H9 (cell line): ENCODE measurements at regions not wholly inside any gene's neighbourhood (a gene's known extent, or its start where the extent isn't known, plus 50 kb on each side); places are given as distances from the start of the nearest gene placed in this dataset.

Experiments
- DNase-seq: peaks from one replicate; pipeline ENCODE4 v3.0.0-alpha.2; 2017
- H2AFZ ChIP-seq: one replicate; pipeline ENCODE4 v1.6.1; 2013; ENCODE audit warnings: mild to moderate bottlenecking, low read length, control low read depth, moderate library complexity
- H2AK5ac ChIP-seq: 2 replicates; pipeline ENCODE4 v1.6.1; 2013; ENCODE audit warnings: low read length, control low read depth, mixed read lengths; ENCODE audit not compliant: insufficient read length
- H2BK120ac ChIP-seq: one replicate; pipeline ENCODE4 v1.6.1; 2013; ENCODE audit warnings: low read depth, mild to moderate bottlenecking, low read length, control low read depth, inconsistent platforms; ENCODE audit not compliant: poor library complexity, severe bottlenecking
- H2BK12ac ChIP-seq: 2 replicates; pipeline ENCODE4 v1.6.1; 2013; ENCODE audit warnings: low read length, control low read depth, mixed read lengths, low read depth; ENCODE audit not compliant: insufficient read length
- H2BK15ac ChIP-seq: 2 replicates; pipeline ENCODE4 v1.6.1; 2013; ENCODE audit warnings: low read depth, low read length, control low read depth
- H2BK20ac ChIP-seq: one replicate; pipeline ENCODE4 v1.6.1; 2013; ENCODE audit warnings: low read depth, mild to moderate bottlenecking, low read length, control low read depth, inconsistent platforms; ENCODE audit not compliant: poor library complexity, severe bottlenecking
- H2BK5ac ChIP-seq: 2 replicates; pipeline ENCODE4 v1.6.1; 2013; ENCODE audit warnings: low read length, control low read depth, mixed read lengths; ENCODE audit not compliant: insufficient read length
- H3K14ac ChIP-seq: 2 replicates; pipeline ENCODE4 v1.6.1; 2013; ENCODE audit warnings: low read length, control low read depth; ENCODE audit not compliant: insufficient read depth
- H3K18ac ChIP-seq: 2 replicates; pipeline ENCODE4 v1.6.1; 2013; ENCODE audit warnings: low read depth, mild to moderate bottlenecking, mixed read lengths, low read length, control low read depth; ENCODE audit not compliant: insufficient read length
- H3K23ac ChIP-seq: 2 replicates; pipeline ENCODE4 v1.6.1; 2013; ENCODE audit warnings: low read length, control low read depth, mixed read lengths, low read depth; ENCODE audit not compliant: insufficient read length
- H3K23me2 ChIP-seq: 2 replicates; pipeline ENCODE4 v1.6.1; 2013; ENCODE audit warnings: low read depth, mild to moderate bottlenecking, mixed read lengths, low read length, control low read depth; ENCODE audit not compliant: insufficient read length, poor library complexity, severe bottlenecking
- H3K27ac ChIP-seq: 2 replicates; pipeline ENCODE4 v1.5.1; 2013; ENCODE audit warnings: low read length, control low read depth, mixed read lengths, low read depth; ENCODE audit not compliant: insufficient read length
- H3K27me3 ChIP-seq: 2 replicates; pipeline ENCODE4 v1.6.1; 2013; ENCODE audit warnings: low read length, control low read depth, inconsistent platforms; ENCODE audit not compliant: insufficient read depth
- H3K4ac ChIP-seq: 2 replicates; pipeline ENCODE4 v1.6.1; 2013; ENCODE audit warnings: low read depth, mild to moderate bottlenecking, control low read depth, inconsistent platforms, low read length, moderate library complexity
- H3K4me1 ChIP-seq: 2 replicates; pipeline ENCODE4 v1.6.1; 2013; ENCODE audit warnings: low read length, control low read depth, inconsistent platforms; ENCODE audit not compliant: insufficient read depth
- H3K4me2 ChIP-seq: 2 replicates; pipeline ENCODE4 v1.6.1; 2013; ENCODE audit warnings: low read length, control low read depth, mixed read lengths; ENCODE audit not compliant: insufficient read length, insufficient read depth
- H3K56ac ChIP-seq: 2 replicates; pipeline ENCODE4 v1.6.1; 2013; ENCODE audit warnings: low read depth, mild to moderate bottlenecking, mixed read lengths, low read length, control low read depth; ENCODE audit not compliant: insufficient read length
- H3K79me1 ChIP-seq: 2 replicates; pipeline ENCODE4 v1.6.1; 2013; ENCODE audit warnings: low read depth, mild to moderate bottlenecking, moderate library complexity, low read length, control low read depth, inconsistent platforms; ENCODE audit not compliant: insufficient read depth, poor library complexity, severe bottlenecking
- H3K79me2 ChIP-seq: 2 replicates; pipeline ENCODE4 v1.6.1; 2013; ENCODE audit warnings: low read length, control low read depth, inconsistent platforms; ENCODE audit not compliant: insufficient read depth
- H3K9ac ChIP-seq: 2 replicates; pipeline ENCODE4 v1.6.1; 2013; ENCODE audit warnings: low read length, control low read depth, mixed read lengths; ENCODE audit not compliant: insufficient read length; ENCODE audit errors: extremely low read depth
- H3K9me3 ChIP-seq: one replicate; pipeline ENCODE4 v1.6.1; 2013; ENCODE audit warnings: low read depth, low read length, inconsistent platforms; ENCODE audit not compliant: control insufficient read depth
- H3T11ph ChIP-seq: one replicate; pipeline ENCODE4 v1.6.1; 2013; ENCODE audit warnings: mild to moderate bottlenecking, low read length, control low read depth, inconsistent platforms
- H4K20me1 ChIP-seq: one replicate; pipeline ENCODE4 v1.6.1; 2013; ENCODE audit not compliant: control insufficient read depth, insufficient read length, insufficient read depth
- H4K5ac ChIP-seq: 2 replicates; pipeline ENCODE4 v1.6.1; 2013; ENCODE audit warnings: low read depth, mild to moderate bottlenecking, mixed read lengths, low read length, control low read depth; ENCODE audit not compliant: insufficient read length
- H4K8ac ChIP-seq: replicated peaks from 2 replicates; pipeline ENCODE4 v1.6.1; 2013; ENCODE audit warnings: low read length, control low read depth, mixed read lengths, low read depth; ENCODE audit not compliant: insufficient read length
- H4K91ac ChIP-seq: 2 replicates; pipeline ENCODE4 v1.6.1; 2013; ENCODE audit warnings: low read depth, mild to moderate bottlenecking, moderate library complexity, mixed read lengths, low read length, control low read depth; ENCODE audit not compliant: insufficient read length
- H3K27ac Mint-ChIP-seq, 3 experiments: 2 replicates in 2 of 3; 3 replicates in 1 of 3; pipeline ENCODE4 v1.8.0; 2020 to 2021; ENCODE audit warnings: mixed read lengths in 3 of 3, mild to moderate bottlenecking in 1 of 3, moderate library complexity in 1 of 3
- H3K27me3 Mint-ChIP-seq: 2 replicates; pipeline ENCODE4 v1.8.0; 2021; ENCODE audit warnings: low read depth, mild to moderate bottlenecking, moderate library complexity, mixed read lengths
- H3K36me3 Mint-ChIP-seq, 3 experiments: 2 replicates in 2 of 3; 3 replicates in 1 of 3; pipeline ENCODE4 v1.8.0; 2020 to 2021; ENCODE audit warnings: low read depth in 3 of 3, mixed read lengths in 3 of 3; ENCODE audit not compliant: insufficient read depth in 1 of 3
- H3K4me1 Mint-ChIP-seq, 2 experiments: 2 replicates each; pipeline ENCODE4 v1.8.0; 2020; ENCODE audit warnings: mixed read lengths in 2 of 2
- H3K4me3 Mint-ChIP-seq, 2 experiments: 2 replicates in 1 of 2; 3 replicates in 1 of 2; pipeline ENCODE4 v1.8.0; 2020 to 2021; ENCODE audit warnings: mild to moderate bottlenecking in 2 of 2, mixed read lengths in 2 of 2, moderate library complexity in 1 of 2
- H3K9me3 Mint-ChIP-seq, 2 experiments: 2 replicates in 1 of 2; 3 replicates in 1 of 2; pipeline ENCODE4 v1.8.0; 2020; ENCODE audit warnings: mild to moderate bottlenecking in 2 of 2, mixed read lengths in 2 of 2, moderate library complexity in 1 of 2
- WGBS: extraction: QIAGEN DNeasy Blood & Tissue Kit; methylation state at CpG from one replicate; pipeline ENCODE4 v1.1.7; 2013; ENCODE audit warnings: missing lambda C conversion rate, low lambda C conversion rate, mixed read lengths; ENCODE audit not compliant: insufficient read length; ENCODE audit errors: extremely low coverage; 5-methylcytosine and 5-hydroxymethylcytosine counted together
- TF ChIP-seq, protein P1 (sequence below): fragments of 200-600 bp; sonication (generic); conservative IDR thresholded peaks from 3 replicates; pipeline ENCODE4 v1.8.0; 2021; ENCODE audit warnings: antibody characterized with exemption, mild to moderate bottlenecking

DNA sequence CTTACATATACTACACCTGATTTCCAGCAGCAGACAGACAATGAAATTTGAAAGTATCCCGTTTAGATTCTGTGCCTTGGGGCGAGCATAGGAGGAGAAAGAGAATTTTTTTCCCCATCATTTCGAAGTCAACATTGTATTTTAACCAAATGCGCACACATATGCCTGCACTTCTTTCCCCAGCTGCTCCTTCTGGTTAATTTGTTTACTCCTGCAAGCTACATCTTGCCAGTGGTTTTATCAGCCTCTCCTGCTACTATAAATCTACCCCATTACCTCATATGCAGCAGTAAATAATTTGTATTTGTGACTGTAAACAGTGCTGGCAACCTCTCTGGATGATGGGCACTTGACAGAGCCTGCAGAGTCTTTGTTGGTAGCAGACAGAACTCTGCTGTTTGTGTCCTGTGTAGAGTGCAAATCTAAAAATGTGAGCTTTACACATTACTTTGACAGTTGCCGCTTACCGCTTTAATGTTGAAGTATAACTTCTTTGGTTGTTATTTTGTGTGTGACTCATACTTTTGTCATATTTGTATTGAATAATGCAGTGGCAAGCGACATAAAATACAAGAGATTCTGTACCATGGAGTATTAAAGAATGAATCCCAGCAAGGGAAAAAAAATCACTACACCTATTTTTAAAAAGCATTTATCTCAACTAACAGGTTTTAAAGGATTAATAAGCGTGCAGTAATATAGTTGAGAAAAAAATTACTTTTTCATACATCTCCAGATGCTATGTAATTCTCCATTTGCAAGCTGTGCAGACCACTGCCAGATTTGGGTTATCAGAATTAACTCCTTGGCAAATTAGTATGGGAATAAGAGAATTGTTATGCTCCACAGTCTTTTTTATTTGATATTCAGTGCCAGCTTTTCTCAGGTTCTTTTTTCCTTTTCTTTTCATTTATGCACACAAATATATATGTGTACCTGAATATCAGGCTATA is 536.8 kb downstream of the XIRP2 start:
- Histone ChIP-seq H2AK5ac (no peak overlapping the region), H3K23ac (no peak overlapping the region), H2BK15ac (no peak overlapping the region), H4K91ac (no peak overlapping the region), H3K79me1 (no peaks in the 10 kb centered on the region), H3K79me2 (peaks cover 3% of the 10 kb centered on the region; the same call in 1 of the 2 replicates), H3K18ac (no peak overlapping the region), H3K14ac (no peak overlapping the region), H2BK12ac (no peak overlapping the region), H3T11ph (no peak overlapping the region), H3K56ac (no peak overlapping the region), H3K9me3 (no peaks in the 10 kb centered on the region), H3K4me2 (no peak overlapping the region), H3K9ac (no peak overlapping the region), H3K4ac (no peak overlapping the region), H2BK5ac (no peak overlapping the region), H2BK120ac (no peak overlapping the region), H3K27ac (no peak overlapping the region), H2BK20ac (no peak overlapping the region), H4K5ac (no peak overlapping the region), H2AFZ (no peak overlapping the region), H3K4me1 (no peaks in the 10 kb centered on the region; the same call in 1 of the 2 replicates), H3K23me2 (no peaks in the 10 kb centered on the region), H4K8ac (no peak overlapping the region), H3K27me3 (no peaks in the 10 kb centered on the region), H4K20me1 (no peaks in the 10 kb centered on the region)
- Mint-ChIP-seq H3K27me3 (no peaks in the 10 kb centered on the region), H3K36me3 (peaks cover 0 to 10% (median 4%) of the 10 kb centered on the region in 3 experiments; a peak in 3 of 7 replicates), H3K4me1 (peaks cover 19 to 27% of the 10 kb centered on the region in 2 experiments), H3K27ac (no peak overlapping the region; a peak in 1 of 7 replicates), H3K4me3 (no peak overlapping the region), H3K9me3 (peaks cover 0 to 3% of the 10 kb centered on the region in 2 experiments; a peak in 3 of 5 replicates)
- no peak for DNase-seq
- WGBS: no CpG with 5 or more reads among the region's 8 CpGs
- TF ChIP-seq, protein P1, sequence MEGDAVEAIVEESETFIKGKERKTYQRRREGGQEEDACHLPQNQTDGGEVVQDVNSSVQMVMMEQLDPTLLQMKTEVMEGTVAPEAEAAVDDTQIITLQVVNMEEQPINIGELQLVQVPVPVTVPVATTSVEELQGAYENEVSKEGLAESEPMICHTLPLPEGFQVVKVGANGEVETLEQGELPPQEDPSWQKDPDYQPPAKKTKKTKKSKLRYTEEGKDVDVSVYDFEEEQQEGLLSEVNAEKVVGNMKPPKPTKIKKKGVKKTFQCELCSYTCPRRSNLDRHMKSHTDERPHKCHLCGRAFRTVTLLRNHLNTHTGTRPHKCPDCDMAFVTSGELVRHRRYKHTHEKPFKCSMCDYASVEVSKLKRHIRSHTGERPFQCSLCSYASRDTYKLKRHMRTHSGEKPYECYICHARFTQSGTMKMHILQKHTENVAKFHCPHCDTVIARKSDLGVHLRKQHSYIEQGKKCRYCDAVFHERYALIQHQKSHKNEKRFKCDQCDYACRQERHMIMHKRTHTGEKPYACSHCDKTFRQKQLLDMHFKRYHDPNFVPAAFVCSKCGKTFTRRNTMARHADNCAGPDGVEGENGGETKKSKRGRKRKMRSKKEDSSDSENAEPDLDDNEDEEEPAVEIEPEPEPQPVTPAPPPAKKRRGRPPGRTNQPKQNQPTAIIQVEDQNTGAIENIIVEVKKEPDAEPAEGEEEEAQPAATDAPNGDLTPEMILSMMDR: no peak
